ENCODE measurements at regions not wholly inside any gene's neighbourhood (a gene's known extent, or its start where the extent isn't known, plus 50 kb on each side); places are given as distances from the start of the nearest gene placed in this dataset.
"Not testable (repeated sequence)": the region's sequence is repeated elsewhere in the genome, so short reads cannot be mapped to it uniquely, and the experiment has no call there.

- Histone ChIP-seq H3K27ac (no peak overlapping the region), H3K4me3 (no peak overlapping the region), H3K27me3 (no peaks in the 10 kb centered on the region), H3K4me1 (no peaks in the 10 kb centered on the region), H3K9me3 (no peaks in the 10 kb centered on the region), H3K36me3 (no peaks in the 10 kb centered on the region)
- no peak for ATAC-seq
- no peak for DNase-seq
- TF ChIP-seq CTCF (IDR thresholded peaks at IDR 0.05): no peak
- intact Hi-C loops (cut with DNase I): no loop called here
Observed at GRCh38 chr3:163708428-163708827, 1369.9 kb downstream of the SI start.

GRCh38 chr3:163707659-163708058, 1370.6 kb downstream of the SI start:
- Histone ChIP-seq H3K36me3 (no peaks in the 10 kb centered on the region), H3K4me3 (no peak overlapping the region), H3K27me3 (no peaks in the 10 kb centered on the region), H3K9me3 (no peaks in the 10 kb centered on the region), H3K27ac (no peak overlapping the region), H3K4me1 (no peaks in the 10 kb centered on the region)
- ATAC-seq: no peak
- intact Hi-C loops (cut with DNase I): no loop called here
- no peak for DNase-seq
- TF ChIP-seq CTCF (IDR thresholded peaks at IDR 0.05): no peak

GRCh38 chr3:163698221-163698620, 1380.1 kb downstream of the SI start:
- H3K27me3 ChIP-seq; ATAC-seq; DNase-seq; H3K4me1 ChIP-seq; H3K36me3 ChIP-seq; intact Hi-C loops (cut with DNase I); H3K4me3 ChIP-seq; H3K9me3 ChIP-seq; H3K27ac ChIP-seq: not testable (repeated sequence)

- H3K36me3 ChIP-seq: no peaks in the 10 kb centered on the region
- ATAC-seq: no peak
- H3K9me3 ChIP-seq: peaks cover 0 to 20% of the 10 kb centered on the region in 2 donors
- no peak overlapping the region for H3K27ac ChIP-seq
- no peak for TF ChIP-seq CTCF (IDR thresholded peaks at IDR 0.05)
- no peak for DNase-seq
- no peaks in the 10 kb centered on the region for H3K27me3 ChIP-seq
- H3K4me1 ChIP-seq: no peaks in the 10 kb centered on the region
- intact Hi-C loops (cut with DNase I): no loop called here
- no peak overlapping the region for H3K4me3 ChIP-seq
Observed at GRCh38 chr3:163692494-163692893, 1385.8 kb downstream of the SI start.

GRCh38 chr3:163684651-163685050, 1393.6 kb downstream of the SI start:
- TF ChIP-seq CTCF (IDR thresholded peaks at IDR 0.05): no peak
- H3K27me3 ChIP-seq: no peaks in the 10 kb centered on the region
- intact Hi-C loops (cut with DNase I): no loop called here
- no peaks in the 10 kb centered on the region for H3K36me3 ChIP-seq
- H3K4me1 ChIP-seq: no peaks in the 10 kb centered on the region
- H3K27ac ChIP-seq: no peak overlapping the region
- no peak overlapping the region for H3K4me3 ChIP-seq
- DNase-seq (no peak), ATAC-seq (no peak)
- H3K9me3 ChIP-seq: peaks cover 0 to 11% of the 10 kb centered on the region in 2 donors

GRCh38 chr3:163672954-163673353, 1405.3 kb downstream of the SI start:
- H3K4me1 ChIP-seq: no peaks in the 10 kb centered on the region
- TF ChIP-seq CTCF (IDR thresholded peaks at IDR 0.05): no peak
- DNase-seq (no peak), ATAC-seq (no peak)
- H3K4me3 ChIP-seq: no peak overlapping the region
- no peaks in the 10 kb centered on the region for H3K36me3 ChIP-seq
- peaks cover 0 to 8% of the 10 kb centered on the region in 2 donors for H3K9me3 ChIP-seq
- no peak overlapping the region for H3K27ac ChIP-seq
- H3K27me3 ChIP-seq: no peaks in the 10 kb centered on the region
- intact Hi-C loops (cut with DNase I): no loop called here

Data from left lung (tissue), 4 donors.